ACHN (cell line): ENCODE measurements at regions not wholly inside any gene's neighbourhood (a gene's known extent, or its start where the extent isn't known, plus 50 kb on each side); places are given as distances from the start of the nearest gene placed in this dataset.
A peak's percentile ranks its signal among the peaks of the same experiment; 100 is the strongest.
"Not testable (repeated sequence)": the region's sequence is repeated elsewhere in the genome, so short reads cannot be mapped to it uniquely, and the experiment has no call there.

Experiments
- DNase-seq: peaks from one replicate; pipeline ENCODE4 v3.0.0-alpha.2; 2015
- in situ Hi-C: cut with HindIII; loops from 2 replicates; pipeline ENCODE4 v1.10.0; 2017; ENCODE audit warnings: low sequenced_read_pairs, low pct_ligation_motif_present, low pct_unique_long_range_greater_than_20kb

DNA sequence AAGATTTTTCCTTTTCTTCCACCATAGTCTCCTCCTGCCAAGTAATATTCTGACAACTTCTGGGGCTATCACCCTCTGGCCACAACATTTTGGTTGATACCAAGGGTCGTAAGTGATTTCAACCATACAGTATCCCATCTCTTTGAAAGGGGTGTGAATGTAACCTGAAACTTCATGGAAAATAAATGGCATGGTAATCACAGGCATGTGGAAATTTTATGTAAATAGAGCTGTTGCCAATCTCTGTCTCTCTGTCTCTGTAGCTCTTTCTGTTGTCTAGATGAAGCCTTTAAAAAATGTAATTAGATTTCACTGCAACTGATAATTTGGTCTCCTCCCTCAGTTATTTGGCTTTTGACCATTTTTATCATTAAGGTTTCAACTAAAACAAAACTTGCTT, 125.6 kb upstream of the RPRM start:
- DNase-seq: no peak
- in situ Hi-C loops: no loop called here

DNA sequence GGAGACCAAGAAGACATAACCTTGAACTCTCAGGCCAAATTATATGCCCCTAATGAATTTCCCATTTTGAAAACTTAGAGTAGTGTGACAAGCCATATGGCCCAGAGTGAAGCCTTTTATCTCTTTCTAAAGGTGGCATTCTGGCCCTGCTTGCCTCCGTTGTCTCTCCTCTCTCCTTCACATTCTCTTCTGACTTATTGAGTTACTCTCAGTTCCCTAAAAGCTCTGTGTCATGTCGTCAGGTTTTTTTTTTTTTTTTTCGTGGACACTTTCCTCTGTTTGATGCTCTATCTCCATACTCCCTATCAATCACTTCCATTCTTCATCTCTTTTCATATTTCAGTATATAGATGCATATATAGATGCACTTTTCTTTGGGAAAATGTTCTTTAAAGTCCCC, 128.1 kb upstream of the RPRM start:
- DNase-seq: no peak
- in situ Hi-C loops: no loop called here

- DNase-seq: peak; percentile 4
- in situ Hi-C loops: no loop called here
Measured at GRCh38 chr2:153622285-153622684, 143.7 kb upstream of the RPRM start.

DNA sequence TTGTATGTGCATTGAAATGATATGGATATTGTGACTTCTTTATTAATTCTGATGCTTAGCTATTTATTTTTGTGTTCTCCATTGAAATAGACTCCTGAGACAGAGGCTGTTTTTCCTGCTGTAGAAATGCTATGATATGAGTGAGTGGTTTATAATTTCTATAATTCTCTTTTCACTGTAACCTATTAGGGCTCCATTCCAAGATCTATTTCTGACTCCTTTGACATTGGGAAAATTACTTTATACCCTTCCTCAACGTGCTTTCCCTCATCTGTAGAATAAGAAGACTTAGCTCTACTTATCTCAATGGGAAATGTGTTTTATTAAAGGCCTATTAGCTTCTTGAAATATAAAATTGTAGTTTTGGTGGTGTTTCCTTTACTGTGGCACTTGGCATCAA, 144.5 kb upstream of the RPRM start:
- in situ Hi-C loops: no loop called here
- no peak for DNase-seq

GRCh38 chr2:153626676-153627075, 148.1 kb upstream of the RPRM start:
- in situ Hi-C loops: no loop called here
- no peak for DNase-seq

- no peak for DNase-seq
- in situ Hi-C loops: no loop called here
Measured at GRCh38 chr2:153635494-153635893, 156.9 kb upstream of the RPRM start.

GRCh38 chr2:153641046-153641445, 162.5 kb upstream of the RPRM start:
- in situ Hi-C loops: no loop called here
- no peak for DNase-seq

DNA sequence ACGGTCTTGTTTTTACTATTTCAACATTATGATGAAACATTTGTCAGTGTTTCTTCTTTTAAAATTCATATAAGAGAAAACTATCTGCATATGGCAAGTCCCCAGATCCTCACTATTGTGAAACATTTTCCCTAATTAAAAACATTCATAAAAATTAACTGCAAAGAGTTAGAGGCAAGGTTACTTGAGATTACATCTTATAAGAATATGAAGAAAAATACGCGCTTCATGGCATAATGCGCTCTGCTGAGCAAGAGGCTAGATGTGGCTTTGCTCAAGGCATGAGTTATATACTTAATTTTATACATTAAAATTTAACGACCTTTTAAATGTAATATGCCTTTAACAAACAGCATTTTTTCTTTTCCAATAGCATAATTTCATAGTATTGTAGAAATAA, 166.4 kb upstream of the RPRM start:
- no peak for DNase-seq
- in situ Hi-C loops: no loop called here

GRCh38 chr2:153645599-153645998, 167.0 kb upstream of the RPRM start:
- in situ Hi-C loops: no loop called here
- no peak for DNase-seq

DNA sequence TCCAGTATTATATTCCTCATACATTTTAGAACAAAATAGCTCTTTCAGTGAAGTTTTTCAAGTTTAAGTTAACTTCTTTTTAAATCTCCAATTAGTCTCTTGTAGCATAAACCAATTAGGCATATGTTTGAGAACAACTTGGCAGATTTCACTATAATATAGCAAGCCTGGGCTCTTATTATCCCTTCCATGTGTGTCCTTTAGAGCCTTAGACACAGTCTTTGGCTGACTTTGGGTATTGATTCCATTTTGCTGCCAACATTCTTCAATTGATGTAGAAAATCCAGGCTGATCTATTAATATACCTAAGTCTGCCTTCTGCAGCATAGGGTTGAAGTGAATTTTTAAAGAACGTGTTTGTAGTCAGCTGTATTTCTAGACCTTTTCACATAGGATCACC, 179.1 kb upstream of the RPRM start:
- in situ Hi-C loops: no loop called here
- no peak for DNase-seq

DNA sequence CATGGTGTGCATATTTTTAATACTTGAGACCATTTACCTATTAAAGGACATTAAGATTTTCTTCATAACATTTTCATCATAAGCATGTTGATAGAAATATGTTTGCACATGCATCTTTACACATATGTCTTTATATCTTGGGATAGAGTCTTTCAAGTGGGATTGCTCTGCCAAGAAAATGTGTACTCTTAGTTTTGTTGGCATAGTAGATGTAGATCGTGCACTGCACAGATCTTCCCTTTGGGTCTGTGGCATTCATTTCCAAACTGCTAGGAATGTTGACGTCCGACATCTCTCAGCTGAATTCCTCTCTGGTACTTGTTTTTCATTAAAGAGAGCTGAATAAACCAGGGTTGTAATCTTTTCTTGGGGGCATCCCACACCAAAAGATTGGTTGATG, 183.2 kb upstream of the RPRM start:
- in situ Hi-C loops: no loop called here
- DNase-seq: no peak

DNA sequence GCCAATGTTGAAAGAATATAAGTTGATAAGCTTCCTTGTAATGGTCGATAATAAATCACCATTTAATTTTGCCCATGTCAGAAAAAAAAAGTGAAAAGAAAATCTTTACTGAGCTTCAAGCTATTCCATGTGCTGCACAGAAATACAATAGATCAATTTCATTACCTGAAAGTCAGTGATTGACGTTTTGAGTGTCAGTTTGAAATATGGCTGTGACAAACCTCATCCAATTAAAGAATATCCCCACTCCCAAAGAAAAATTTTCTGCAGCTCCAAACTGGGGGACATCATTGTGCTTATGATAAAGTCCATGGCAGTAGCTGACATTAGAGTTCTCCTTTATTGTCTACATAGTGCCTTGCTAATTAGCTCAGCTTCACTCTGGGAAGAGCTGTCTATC, 184.8 kb upstream of the RPRM start:
- no peak for DNase-seq
- in situ Hi-C loops: no loop called here

DNA sequence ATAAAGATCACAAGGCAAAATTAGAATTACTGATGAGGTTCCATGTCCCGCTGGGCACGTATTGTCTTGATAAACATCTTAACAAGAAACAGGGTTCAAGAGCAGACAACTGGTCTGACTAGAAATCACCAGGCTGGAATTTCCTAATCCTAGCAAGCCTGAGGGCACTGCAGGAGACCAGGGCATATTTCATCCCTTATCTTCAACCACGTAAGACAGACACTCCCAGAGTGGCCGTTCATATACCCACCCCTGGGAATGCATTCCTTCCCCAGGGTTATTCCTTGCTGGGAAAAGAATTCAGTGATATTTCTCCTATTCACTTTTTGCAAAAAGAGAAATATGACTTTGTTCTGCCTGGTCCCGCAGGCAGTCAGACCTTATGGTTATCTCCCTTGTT, 185.4 kb upstream of the RPRM start:
- in situ Hi-C loops, DNase-seq: not testable (repeated sequence)

GRCh38 chr2:153667475-153667874, 188.9 kb upstream of the RPRM start:
- no peak for DNase-seq
- in situ Hi-C loops: no loop called here

DNA sequence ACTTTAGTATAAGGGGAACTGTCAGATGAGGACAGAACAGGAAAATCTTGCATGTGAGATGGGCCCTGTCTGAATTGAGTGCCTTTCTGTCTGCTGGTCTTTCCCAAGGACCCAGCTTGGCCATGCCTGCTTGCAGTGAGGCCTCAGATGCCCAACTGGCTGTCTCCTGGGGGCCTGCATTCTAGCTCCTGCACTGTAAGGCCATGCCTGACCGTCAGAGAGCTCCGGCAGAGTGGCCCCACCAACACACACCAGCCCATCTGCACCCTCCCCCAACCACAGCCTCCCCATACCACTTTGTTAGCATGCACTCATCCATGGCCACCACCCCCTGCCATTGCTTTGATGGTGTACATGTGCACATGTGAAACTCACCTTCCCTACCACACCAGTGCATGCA, 190.4 kb upstream of the RPRM start:
- in situ Hi-C loops: no loop called here
- DNase-seq: no peak

- no peak for DNase-seq
- in situ Hi-C loops: no loop called here
Measured at GRCh38 chr2:153710128-153710527, 161.6 kb upstream of the GALNT13 start.

- DNase-seq: no peak
- in situ Hi-C loops: no loop called here
Measured at GRCh38 chr2:153715218-153715850, 156.4 kb upstream of the GALNT13 start.

GRCh38 chr2:153717060-153717459, 154.7 kb upstream of the GALNT13 start:
- in situ Hi-C loops: no loop called here

GRCh38 chr2:153739394-153739793, 132.3 kb upstream of the GALNT13 start:
- in situ Hi-C loops: no loop called here
- no peak for DNase-seq

More at GRCh38 chr2:153717060-153717459, 154.7 kb upstream of the GALNT13 start:
- no peak for DNase-seq

- in situ Hi-C loops: no loop called here
Measured at GRCh38 chr2:153761936-153762335, 109.8 kb upstream of the GALNT13 start.

DNA sequence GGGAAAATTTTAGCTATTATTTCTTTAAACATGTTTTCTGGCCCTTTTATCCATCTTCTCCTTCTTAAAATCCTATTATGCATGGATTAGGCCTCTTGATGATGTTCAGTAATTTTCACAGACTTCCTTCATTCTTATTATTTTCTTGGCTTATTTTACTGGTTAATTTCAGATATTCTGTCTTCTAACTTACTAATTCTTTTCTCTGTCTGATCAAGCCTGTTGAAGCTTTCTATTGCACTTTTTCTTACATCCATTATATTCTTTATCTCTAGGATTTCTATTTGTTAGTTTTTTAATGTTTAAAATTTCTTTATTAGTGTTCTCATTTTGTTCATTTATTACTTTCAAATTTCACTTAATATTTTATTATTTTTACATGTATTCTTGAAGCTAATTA, 105.3 kb upstream of the GALNT13 start:
- DNase-seq: no peak
- in situ Hi-C loops: no loop called here

More at GRCh38 chr2:153761936-153762335, 109.8 kb upstream of the GALNT13 start:
- no peak for DNase-seq
